Liver (tissue), 8 donors: ENCODE measurements at regions not wholly inside any gene's neighbourhood (a gene's known extent, or its start where the extent isn't known, plus 50 kb on each side); places are given as distances from the start of the nearest gene placed in this dataset.

Experiments used
- DNase-seq: peaks from one replicate; pipeline ENCODE4 v3.0.0-alpha.2; 2017; ENCODE audit warnings: low spot score
- H3K27ac ChIP-seq, 2 donors: one replicate each; pipeline ENCODE4 v1.7.0; 2013; ENCODE audit warnings: inconsistent platforms in 2 of 2, low read length in 2 of 2, control low read depth in 1 of 2, low read depth in 1 of 2, mild to moderate bottlenecking in 1 of 2
- H3K27me3 ChIP-seq, 4 donors: one replicate each; pipeline versions ENCODE4 v1.6.1 to v1.7.0; 2013; ENCODE audit warnings: low read length in 3 of 4, inconsistent platforms in 1 of 4, mild to moderate bottlenecking in 1 of 4, moderate library complexity in 1 of 4; ENCODE audit not compliant: control insufficient read depth in 4 of 4, insufficient read depth in 4 of 4
- H3K36me3 ChIP-seq, 4 donors: one replicate each; pipeline versions ENCODE4 v1.6.1 to v1.7.0; 2013; ENCODE audit warnings: low read length in 3 of 4, mild to moderate bottlenecking in 3 of 4, low read depth in 1 of 4, moderate library complexity in 1 of 4; ENCODE audit not compliant: control insufficient read depth in 4 of 4, insufficient read depth in 3 of 4
- H3K4me1 ChIP-seq, 4 donors: one replicate each; pipeline versions ENCODE4 v1.6.1 to v1.7.0; 2013; ENCODE audit warnings: low read length in 3 of 4, mild to moderate bottlenecking in 3 of 4, moderate library complexity in 1 of 4; ENCODE audit not compliant: control insufficient read depth in 4 of 4, insufficient read depth in 4 of 4
- H3K4me3 ChIP-seq, 3 donors: one replicate each; pipeline versions ENCODE4 v1.6.1 to v1.7.0; 2013; ENCODE audit warnings: low read length in 3 of 3, control low read depth in 1 of 3, low read depth in 1 of 3, mild to moderate bottlenecking in 1 of 3
- H3K9ac ChIP-seq, 2 donors: one replicate each; pipeline ENCODE4 v1.7.0; 2013; ENCODE audit warnings: low read length in 2 of 2, mild to moderate bottlenecking in 2 of 2, moderate library complexity in 2 of 2, control low read depth in 1 of 2, low read depth in 1 of 2
- H3K9me3 ChIP-seq, 4 donors: one replicate each; pipeline versions ENCODE4 v1.6.1 to v1.7.0; 2013; ENCODE audit warnings: low read length in 3 of 4; ENCODE audit not compliant: control insufficient read depth in 4 of 4
- EGR1 ChIP-seq, 2 donors: IDR thresholded peaks; 2 replicates each; pipeline ENCODE4 v1.6.1; 2016 to 2018; ENCODE audit warnings: antibody characterized with exemption in 2 of 2, low read depth in 2 of 2
- FOXA2 ChIP-seq: IDR thresholded peaks from 2 replicates; pipeline ENCODE4 v1.6.1; 2016; ENCODE audit warnings: antibody characterized with exemption
- GABPA ChIP-seq, 2 donors: IDR thresholded peaks in 1 of 2; conservative IDR thresholded peaks in 1 of 2; 2 replicates each; pipeline ENCODE4 v1.6.1; 2016; ENCODE audit warnings: antibody characterized with exemption in 2 of 2, mild to moderate bottlenecking in 1 of 2, moderate library complexity in 1 of 2
- HNF4A ChIP-seq, 2 donors: conservative IDR thresholded peaks; 2 replicates each; pipeline ENCODE4 v1.6.1; 2016; ENCODE audit warnings: antibody characterized with exemption in 2 of 2, mild to moderate bottlenecking in 2 of 2
- HNF4G ChIP-seq: IDR thresholded peaks from 2 replicates; pipeline ENCODE4 v1.6.1; 2016; ENCODE audit warnings: antibody characterized with exemption
- JUND ChIP-seq, 2 donors: IDR thresholded peaks; 2 replicates each; pipeline ENCODE4 v1.6.1; 2016; ENCODE audit warnings: antibody characterized with exemption in 2 of 2
- NR2F2 ChIP-seq: IDR thresholded peaks from 2 replicates; pipeline ENCODE4 v1.6.1; 2016; ENCODE audit warnings: antibody characterized with exemption
- RXRA ChIP-seq, 2 donors: IDR thresholded peaks; 2 replicates each; pipeline ENCODE4 v1.6.1; 2017 to 2018; ENCODE audit warnings: antibody characterized with exemption in 2 of 2, mild to moderate bottlenecking in 1 of 2
- SP1 ChIP-seq: IDR thresholded peaks from 2 replicates; pipeline ENCODE4 v1.6.1; 2018; ENCODE audit warnings: antibody characterized with exemption, mild to moderate bottlenecking
- YY1 ChIP-seq: IDR thresholded peaks from 2 replicates; pipeline ENCODE4 v1.6.1; 2016; ENCODE audit warnings: antibody characterized with exemption, mild to moderate bottlenecking
- WGBS: extraction: QIAGEN DNeasy Blood & Tissue Kit; methylation state at CpG from one replicate; pipeline ENCODE4 v1.1.7; 2013; 5-methylcytosine and 5-hydroxymethylcytosine counted together
- TF ChIP-seq, protein P1 (sequence below): IDR thresholded peaks from 2 replicates; pipeline ENCODE4 v1.6.1; 2016; ENCODE audit warnings: antibody characterized with exemption, mild to moderate bottlenecking
- TF ChIP-seq, protein P2 (sequence below): fragments of 150-350 bp; IDR thresholded peaks from 2 replicates; pipeline ENCODE4 v1.5.1; 2017; ENCODE audit warnings: improper control_type of control experiment, low read depth, low read length; ENCODE audit not compliant: missing input control
- TF ChIP-seq, protein P3 (sequence below): IDR thresholded peaks from 2 replicates; pipeline ENCODE4 v1.6.1; 2016; ENCODE audit warnings: antibody characterized with exemption
- TF ChIP-seq, protein P4 (sequence below): IDR thresholded peaks from 2 replicates; pipeline ENCODE4 v1.6.1; 2016; ENCODE audit warnings: antibody characterized with exemption
- TF ChIP-seq, protein P5 (sequence below): IDR thresholded peaks from 2 replicates; pipeline ENCODE4 v1.6.1; 2016; ENCODE audit warnings: antibody characterized with exemption
- donor health status: healthy.
- donor health status: healthy.
- donor health status: healthy.
- donor health status: healthy.
- donor health status: healthy.

DNA sequence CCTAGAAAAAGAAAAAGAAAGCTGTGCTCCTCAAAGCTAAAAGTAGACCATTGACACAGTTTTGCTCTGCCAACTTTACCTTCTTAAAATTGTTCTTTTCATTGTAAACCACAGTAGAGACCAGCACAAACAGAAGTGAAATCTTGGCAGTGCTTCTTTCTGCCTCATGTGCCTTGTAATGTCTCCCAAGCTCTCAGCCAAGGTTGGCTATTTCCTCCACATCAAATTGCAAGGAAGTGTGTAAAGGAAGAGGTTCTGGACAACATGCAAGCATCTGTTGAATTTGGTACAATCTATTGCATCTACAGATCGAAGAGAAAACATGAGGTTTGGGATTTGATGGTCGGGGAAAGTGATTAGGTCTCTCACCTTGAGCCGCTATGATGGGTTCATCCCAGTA, 83.3 kb upstream of the PNPT1 start:
- WGBS, result 93% methylated on average over 3 of the region's 3 CpGs
- Histone ChIP-seq H3K36me3 (no peaks in the 10 kb centered on the region), H3K27ac (no peak overlapping the region), H3K27me3 (peaks cover 0 to 5% (median 0%) of the 10 kb centered on the region in 4 donors), H3K9ac (no peak overlapping the region), H3K4me1 (no peaks in the 10 kb centered on the region), H3K9me3 (no peaks in the 10 kb centered on the region), H3K4me3 (no peak overlapping the region)
- TF ChIP-seq RXRA (IDR thresholded peaks at IDR 0.05) (no peak), JUND (IDR thresholded peaks at IDR 0.05) (no peak), HNF4A (conservative IDR thresholded peaks at IDR 0.05) (no peak), HNF4G (no peak)
- TF ChIP-seq, protein P1, sequence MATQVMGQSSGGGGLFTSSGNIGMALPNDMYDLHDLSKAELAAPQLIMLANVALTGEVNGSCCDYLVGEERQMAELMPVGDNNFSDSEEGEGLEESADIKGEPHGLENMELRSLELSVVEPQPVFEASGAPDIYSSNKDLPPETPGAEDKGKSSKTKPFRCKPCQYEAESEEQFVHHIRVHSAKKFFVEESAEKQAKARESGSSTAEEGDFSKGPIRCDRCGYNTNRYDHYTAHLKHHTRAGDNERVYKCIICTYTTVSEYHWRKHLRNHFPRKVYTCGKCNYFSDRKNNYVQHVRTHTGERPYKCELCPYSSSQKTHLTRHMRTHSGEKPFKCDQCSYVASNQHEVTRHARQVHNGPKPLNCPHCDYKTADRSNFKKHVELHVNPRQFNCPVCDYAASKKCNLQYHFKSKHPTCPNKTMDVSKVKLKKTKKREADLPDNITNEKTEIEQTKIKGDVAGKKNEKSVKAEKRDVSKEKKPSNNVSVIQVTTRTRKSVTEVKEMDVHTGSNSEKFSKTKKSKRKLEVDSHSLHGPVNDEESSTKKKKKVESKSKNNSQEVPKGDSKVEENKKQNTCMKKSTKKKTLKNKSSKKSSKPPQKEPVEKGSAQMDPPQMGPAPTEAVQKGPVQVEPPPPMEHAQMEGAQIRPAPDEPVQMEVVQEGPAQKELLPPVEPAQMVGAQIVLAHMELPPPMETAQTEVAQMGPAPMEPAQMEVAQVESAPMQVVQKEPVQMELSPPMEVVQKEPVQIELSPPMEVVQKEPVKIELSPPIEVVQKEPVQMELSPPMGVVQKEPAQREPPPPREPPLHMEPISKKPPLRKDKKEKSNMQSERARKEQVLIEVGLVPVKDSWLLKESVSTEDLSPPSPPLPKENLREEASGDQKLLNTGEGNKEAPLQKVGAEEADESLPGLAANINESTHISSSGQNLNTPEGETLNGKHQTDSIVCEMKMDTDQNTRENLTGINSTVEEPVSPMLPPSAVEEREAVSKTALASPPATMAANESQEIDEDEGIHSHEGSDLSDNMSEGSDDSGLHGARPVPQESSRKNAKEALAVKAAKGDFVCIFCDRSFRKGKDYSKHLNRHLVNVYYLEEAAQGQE, result no peak
- TF ChIP-seq, protein P2, sequence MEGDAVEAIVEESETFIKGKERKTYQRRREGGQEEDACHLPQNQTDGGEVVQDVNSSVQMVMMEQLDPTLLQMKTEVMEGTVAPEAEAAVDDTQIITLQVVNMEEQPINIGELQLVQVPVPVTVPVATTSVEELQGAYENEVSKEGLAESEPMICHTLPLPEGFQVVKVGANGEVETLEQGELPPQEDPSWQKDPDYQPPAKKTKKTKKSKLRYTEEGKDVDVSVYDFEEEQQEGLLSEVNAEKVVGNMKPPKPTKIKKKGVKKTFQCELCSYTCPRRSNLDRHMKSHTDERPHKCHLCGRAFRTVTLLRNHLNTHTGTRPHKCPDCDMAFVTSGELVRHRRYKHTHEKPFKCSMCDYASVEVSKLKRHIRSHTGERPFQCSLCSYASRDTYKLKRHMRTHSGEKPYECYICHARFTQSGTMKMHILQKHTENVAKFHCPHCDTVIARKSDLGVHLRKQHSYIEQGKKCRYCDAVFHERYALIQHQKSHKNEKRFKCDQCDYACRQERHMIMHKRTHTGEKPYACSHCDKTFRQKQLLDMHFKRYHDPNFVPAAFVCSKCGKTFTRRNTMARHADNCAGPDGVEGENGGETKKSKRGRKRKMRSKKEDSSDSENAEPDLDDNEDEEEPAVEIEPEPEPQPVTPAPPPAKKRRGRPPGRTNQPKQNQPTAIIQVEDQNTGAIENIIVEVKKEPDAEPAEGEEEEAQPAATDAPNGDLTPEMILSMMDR, result no peak
- TF ChIP-seq, protein P3, sequence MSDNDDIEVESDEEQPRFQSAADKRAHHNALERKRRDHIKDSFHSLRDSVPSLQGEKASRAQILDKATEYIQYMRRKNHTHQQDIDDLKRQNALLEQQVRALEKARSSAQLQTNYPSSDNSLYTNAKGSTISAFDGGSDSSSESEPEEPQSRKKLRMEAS, result no peak
- DNase-seq, result no peak

DNA sequence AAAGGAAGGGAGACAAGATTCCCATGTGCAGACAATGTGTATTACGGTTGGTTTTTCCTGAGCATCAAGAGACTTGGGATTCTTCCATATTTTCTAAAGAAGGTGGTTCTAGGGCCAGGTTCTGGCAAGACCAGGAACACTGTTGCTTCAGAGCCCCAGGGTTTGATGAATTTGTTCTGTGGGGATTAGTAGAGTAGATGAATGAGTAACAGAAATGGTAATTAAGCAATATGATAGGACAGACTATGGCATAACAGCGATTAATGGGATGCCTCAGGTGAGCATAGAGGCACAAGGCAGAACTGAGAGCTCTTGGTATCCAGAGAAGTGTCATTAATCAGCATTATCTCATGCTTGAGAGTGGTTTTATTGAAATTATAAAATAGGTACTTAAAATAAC, 82.8 kb upstream of the PNPT1 start:
- no peak for DNase-seq
- Histone ChIP-seq H3K9ac (no peak overlapping the region), H3K4me1 (no peaks in the 10 kb centered on the region), H3K27ac (no peak overlapping the region), H3K27me3 (peaks cover 0 to 5% (median 0%) of the 10 kb centered on the region in 4 donors), H3K36me3 (no peaks in the 10 kb centered on the region), H3K9me3 (no peaks in the 10 kb centered on the region), H3K4me3 (no peak overlapping the region)
- TF ChIP-seq, protein P4, sequence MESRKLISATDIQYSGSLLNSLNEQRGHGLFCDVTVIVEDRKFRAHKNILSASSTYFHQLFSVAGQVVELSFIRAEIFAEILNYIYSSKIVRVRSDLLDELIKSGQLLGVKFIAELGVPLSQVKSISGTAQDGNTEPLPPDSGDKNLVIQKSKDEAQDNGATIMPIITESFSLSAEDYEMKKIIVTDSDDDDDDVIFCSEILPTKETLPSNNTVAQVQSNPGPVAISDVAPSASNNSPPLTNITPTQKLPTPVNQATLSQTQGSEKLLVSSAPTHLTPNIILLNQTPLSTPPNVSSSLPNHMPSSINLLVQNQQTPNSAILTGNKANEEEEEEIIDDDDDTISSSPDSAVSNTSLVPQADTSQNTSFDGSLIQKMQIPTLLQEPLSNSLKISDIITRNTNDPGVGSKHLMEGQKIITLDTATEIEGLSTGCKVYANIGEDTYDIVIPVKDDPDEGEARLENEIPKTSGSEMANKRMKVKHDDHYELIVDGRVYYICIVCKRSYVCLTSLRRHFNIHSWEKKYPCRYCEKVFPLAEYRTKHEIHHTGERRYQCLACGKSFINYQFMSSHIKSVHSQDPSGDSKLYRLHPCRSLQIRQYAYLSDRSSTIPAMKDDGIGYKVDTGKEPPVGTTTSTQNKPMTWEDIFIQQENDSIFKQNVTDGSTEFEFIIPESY, result no peak
- TF ChIP-seq, protein P2, result no peak
- TF ChIP-seq NR2F2 (no peak), YY1 (no peak), RXRA (IDR thresholded peaks at IDR 0.05) (no peak), FOXA2 (no peak), JUND (IDR thresholded peaks at IDR 0.05) (no peak), EGR1 (IDR thresholded peaks at IDR 0.05; ENCODE audit: low read depth in 2 of 2) (no peak), GABPA (IDR thresholded peaks at IDR 0.05 in 1 of 2, conservative IDR thresholded peaks at IDR 0.05 in 1 of 2) (no peak), SP1 (no peak)
- TF ChIP-seq, protein P5, sequence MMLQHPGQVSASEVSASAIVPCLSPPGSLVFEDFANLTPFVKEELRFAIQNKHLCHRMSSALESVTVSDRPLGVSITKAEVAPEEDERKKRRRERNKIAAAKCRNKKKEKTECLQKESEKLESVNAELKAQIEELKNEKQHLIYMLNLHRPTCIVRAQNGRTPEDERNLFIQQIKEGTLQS, result no peak
- TF ChIP-seq, protein P1, result no peak
- 84% methylated on average over 2 of the region's 2 CpGs for WGBS
